ENCODE measurements at regions not wholly inside any gene's neighbourhood (a gene's known extent, or its start where the extent isn't known, plus 50 kb on each side); places are given as distances from the start of the nearest gene placed in this dataset.

GRCh38 chr1:18549906-18550305, 69.2 kb downstream of the KLHDC7A start:
- H3K9me2 ChIP-seq (replicated peaks; ENCODE audit: control insufficient read depth, low read length), result no peaks in the 10 kb centered on the region
- no peaks in the 10 kb centered on the region for H4K20me1 ChIP-seq (ENCODE audit: control insufficient read depth, insufficient read depth, low read depth, low read length)
- no peak overlapping the region for H3K4me3 ChIP-seq (ENCODE audit: low read length)
- no peaks in the 10 kb centered on the region for H3F3A ChIP-seq (ENCODE audit: control insufficient read depth, insufficient read depth)
- H3K4me1 ChIP-seq (ENCODE audit: control insufficient read depth, low read length), result no peaks in the 10 kb centered on the region
- no peak overlapping the region for H3K4me2 ChIP-seq (ENCODE audit: low read length)
- peaks cover 4% of the 10 kb centered on the region; the same call in 1 of the 2 replicates for H3K27me3 ChIP-seq (ENCODE audit: control insufficient read depth, low read length)
- TF ChIP-seq EZH2phosphoT487 (IDR thresholded peaks at IDR 0.05; ENCODE audit: borderline replicate concordance, low read length), result no peak
- no peak for TF ChIP-seq CTCF (IDR thresholded peaks at IDR 0.05; ENCODE audit: low read depth, low read length, poor library complexity, severe bottlenecking)
- H3K79me2 ChIP-seq (ENCODE audit: control insufficient read depth, low read length), result no peaks in the 10 kb centered on the region
- H3K27ac ChIP-seq (ENCODE audit: low read depth, low read length), result no peak overlapping the region
- H3K36me3 ChIP-seq (ENCODE audit: control insufficient read depth, low read length), result no peaks in the 10 kb centered on the region
- no peaks in the 10 kb centered on the region for H3K9me3 ChIP-seq (ENCODE audit: control insufficient read depth, insufficient read depth, low read length)

GRCh38 chr1:18552631-18553030, 71.9 kb downstream of the KLHDC7A start:
- Histone ChIP-seq H3K27ac (ENCODE audit: low read depth, low read length) (no peak overlapping the region), H3K79me2 (ENCODE audit: control insufficient read depth, low read length) (no peaks in the 10 kb centered on the region), H3K36me3 (ENCODE audit: control insufficient read depth, low read length) (no peaks in the 10 kb centered on the region), H3K9me3 (ENCODE audit: control insufficient read depth, insufficient read depth, low read length) (no peaks in the 10 kb centered on the region), H3K9me2 (replicated peaks; ENCODE audit: control insufficient read depth, low read length) (no peaks in the 10 kb centered on the region), H3K27me3 (ENCODE audit: control insufficient read depth, low read length) (no peaks in the 10 kb centered on the region), H3K4me3 (ENCODE audit: low read length) (no peak overlapping the region), H3F3A (ENCODE audit: control insufficient read depth, insufficient read depth) (no peaks in the 10 kb centered on the region), H4K20me1 (ENCODE audit: control insufficient read depth, insufficient read depth, low read depth, low read length) (no peaks in the 10 kb centered on the region), H3K4me1 (ENCODE audit: control insufficient read depth, low read length) (no peaks in the 10 kb centered on the region), H3K4me2 (ENCODE audit: low read length) (no peak overlapping the region)
- TF ChIP-seq CTCF (IDR thresholded peaks at IDR 0.05; ENCODE audit: low read depth, low read length, poor library complexity, severe bottlenecking), result no peak
- no peak for TF ChIP-seq EZH2phosphoT487 (IDR thresholded peaks at IDR 0.05; ENCODE audit: borderline replicate concordance, low read length)

- TF ChIP-seq CTCF (IDR thresholded peaks at IDR 0.05; ENCODE audit: low read depth, low read length, poor library complexity, severe bottlenecking), result no peak
- TF ChIP-seq EZH2phosphoT487 (IDR thresholded peaks at IDR 0.05; ENCODE audit: borderline replicate concordance, low read length), result no peak
- H3F3A ChIP-seq (ENCODE audit: control insufficient read depth, insufficient read depth), result no peaks in the 10 kb centered on the region
- no peak overlapping the region for H3K4me2 ChIP-seq (ENCODE audit: low read length)
- no peaks in the 10 kb centered on the region for H3K9me2 ChIP-seq (replicated peaks; ENCODE audit: control insufficient read depth, low read length)
- H3K27me3 ChIP-seq (ENCODE audit: control insufficient read depth, low read length), result no peaks in the 10 kb centered on the region
- H3K9me3 ChIP-seq (ENCODE audit: control insufficient read depth, insufficient read depth, low read length), result no peaks in the 10 kb centered on the region
- H3K36me3 ChIP-seq (ENCODE audit: control insufficient read depth, low read length), result no peaks in the 10 kb centered on the region
- H3K4me3 ChIP-seq (ENCODE audit: low read length), result no peak overlapping the region
- H3K4me1 ChIP-seq (ENCODE audit: control insufficient read depth, low read length), result no peaks in the 10 kb centered on the region
- H3K79me2 ChIP-seq (ENCODE audit: control insufficient read depth, low read length), result no peaks in the 10 kb centered on the region
- H4K20me1 ChIP-seq (ENCODE audit: control insufficient read depth, insufficient read depth, low read depth, low read length), result no peaks in the 10 kb centered on the region
- no peak overlapping the region for H3K27ac ChIP-seq (ENCODE audit: low read depth, low read length)
Observed at GRCh38 chr1:18553388-18553787, 72.7 kb downstream of the KLHDC7A start.

GRCh38 chr1:18554099-18554498, 73.4 kb downstream of the KLHDC7A start:
- H3K9me3 ChIP-seq (ENCODE audit: control insufficient read depth, insufficient read depth, low read length), result no peaks in the 10 kb centered on the region
- TF ChIP-seq CTCF (IDR thresholded peaks at IDR 0.05; ENCODE audit: low read depth, low read length, poor library complexity, severe bottlenecking), result no peak
- TF ChIP-seq EZH2phosphoT487 (IDR thresholded peaks at IDR 0.05; ENCODE audit: borderline replicate concordance, low read length), result no peak
- no peak overlapping the region for H3K4me3 ChIP-seq (ENCODE audit: low read length)
- no peaks in the 10 kb centered on the region for H3F3A ChIP-seq (ENCODE audit: control insufficient read depth, insufficient read depth)
- no peak overlapping the region for H3K4me2 ChIP-seq (ENCODE audit: low read length)
- H3K9me2 ChIP-seq (replicated peaks; ENCODE audit: control insufficient read depth, low read length), result no peaks in the 10 kb centered on the region
- no peaks in the 10 kb centered on the region for H4K20me1 ChIP-seq (ENCODE audit: control insufficient read depth, insufficient read depth, low read depth, low read length)
- no peaks in the 10 kb centered on the region for H3K36me3 ChIP-seq (ENCODE audit: control insufficient read depth, low read length)
- H3K27me3 ChIP-seq (ENCODE audit: control insufficient read depth, low read length), result no peaks in the 10 kb centered on the region
- no peak overlapping the region for H3K27ac ChIP-seq (ENCODE audit: low read depth, low read length)
- no peaks in the 10 kb centered on the region for H3K4me1 ChIP-seq (ENCODE audit: control insufficient read depth, low read length)
- H3K79me2 ChIP-seq (ENCODE audit: control insufficient read depth, low read length), result no peaks in the 10 kb centered on the region
